GM18505 (cell line): ENCODE measurements at regions not wholly inside any gene's neighbourhood (a gene's known extent, or its start where the extent isn't known, plus 50 kb on each side); places are given as distances from the start of the nearest gene placed in this dataset.

Source experiments
- ATAC-seq: cut with Tn5 transposase; IDR thresholded peaks from one replicate; pipeline ENCODE4 v1.9.1; 2021; ENCODE audit not compliant: unreplicated experiment
- POLR2A ChIP-seq: IDR thresholded peaks from 4 replicates; pipeline ENCODE4 v1.6.1; 2011; ENCODE audit warnings: borderline replicate concordance; ENCODE audit not compliant: insufficient read depth, insufficient read length; ENCODE audit errors: extremely low read depth

GRCh38 chr9:26061948-26062575 lies 383.8 kb upstream of the TUSC1 start:
- ATAC-seq: no peak
- TF ChIP-seq POLR2A: no peak

GRCh38 chr9:26058111-26058895 lies 380.1 kb upstream of the TUSC1 start:
- TF ChIP-seq POLR2A: no peak
- ATAC-seq: no peak

- no peak for ATAC-seq
- no peak for TF ChIP-seq POLR2A
Observed at GRCh38 chr9:26057050-26057449, 378.8 kb upstream of the TUSC1 start.

- no peak for ATAC-seq
- TF ChIP-seq POLR2A: no peak
Observed at GRCh38 chr9:26054600-26055520, 376.6 kb upstream of the TUSC1 start.

GRCh38 chr9:26053954-26054353 lies 375.7 kb upstream of the TUSC1 start:
- no peak for TF ChIP-seq POLR2A
- no peak for ATAC-seq

- TF ChIP-seq POLR2A: no peak
- ATAC-seq: no peak
Observed at GRCh38 chr9:26043431-26043830, 365.2 kb upstream of the TUSC1 start.

- no peak for TF ChIP-seq POLR2A
- ATAC-seq: no peak
Observed at GRCh38 chr9:26034786-26035185, 356.5 kb upstream of the TUSC1 start.

- ATAC-seq: no peak
- TF ChIP-seq POLR2A: no peak
Observed at GRCh38 chr9:26033336-26033735, 355.1 kb upstream of the TUSC1 start.

- no peak for TF ChIP-seq POLR2A
- no peak for ATAC-seq
Observed at GRCh38 chr9:26026423-26027100, 348.3 kb upstream of the TUSC1 start.

- ATAC-seq: no peak
- no peak for TF ChIP-seq POLR2A
Observed at GRCh38 chr9:26013199-26013598, 335.0 kb upstream of the TUSC1 start.

- no peak for TF ChIP-seq POLR2A
- ATAC-seq: no peak
Observed at GRCh38 chr9:26012797-26013196, 334.6 kb upstream of the TUSC1 start.

GRCh38 chr9:25994605-25995004 lies 316.4 kb upstream of the TUSC1 start:
- TF ChIP-seq POLR2A: no peak
- ATAC-seq: no peak

- TF ChIP-seq POLR2A: no peak
- no peak for ATAC-seq
Observed at GRCh38 chr9:25990376-25990775, 312.1 kb upstream of the TUSC1 start.
